GM10248 (cell line): ENCODE measurements at regions not wholly inside any gene's neighbourhood (a gene's known extent, or its start where the extent isn't known, plus 50 kb on each side); places are given as distances from the start of the nearest gene placed in this dataset.

Experiments used
- CTCF ChIA-PET: fragments of 300-600 bp; sonication (Branson Sonifier 250); formaldehyde crosslinking; extraction: SDS; loops from one replicate; lab custom pipeline; 2021; ENCODE audit warnings: antibody characterized with exemption; lab: Yijun Ruan, JAX
- POLR2A ChIA-PET: fragments of 350-650 bp; sonication (Branson Sonifier 250); formaldehyde crosslinking; extraction: SDS; loops from one replicate; lab custom pipeline; 2020; ENCODE audit warnings: antibody characterized with exemption; lab: Yijun Ruan, JAX
- DNase-seq: peaks from one replicate; pipeline ENCODE4 v3.0.0; 2012; ENCODE audit errors: extremely low spot score
- CTCF ChIP-seq: IDR thresholded peaks from 2 replicates; pipeline ENCODE4 v1.5.1; 2012; ENCODE audit warnings: mild to moderate bottlenecking, low read depth; ENCODE audit errors: extremely low read depth, missing control alignments, control extremely low read depth

GRCh38 chr1:2927393-2928360 lies 93.6 kb upstream of the ACTRT2 start:
- DNase-seq = no peak
- POLR2A ChIA-PET = no interaction called here
- CTCF ChIA-PET = no interaction called here
- no peak for TF ChIP-seq CTCF

- POLR2A ChIA-PET = no interaction called here
- CTCF ChIA-PET = no interaction called here
- no peak for DNase-seq
- TF ChIP-seq CTCF = no peak
Measured at GRCh38 chr1:2928366-2929325, 92.6 kb upstream of the ACTRT2 start.

GRCh38 chr1:2929335-2929734 lies 91.9 kb upstream of the ACTRT2 start:
- no peak for DNase-seq
- TF ChIP-seq CTCF = no peak
- ChIA-PET POLR2A (no interaction called here), CTCF (no interaction called here)

- POLR2A ChIA-PET = no interaction called here
- no peak for DNase-seq
- CTCF ChIA-PET = no interaction called here
- TF ChIP-seq CTCF = no peak
Measured at GRCh38 chr1:2930016-2930815, 91.1 kb upstream of the ACTRT2 start.

GRCh38 chr1:2930913-2931723 lies 90.1 kb upstream of the ACTRT2 start:
- ChIA-PET CTCF (no interaction called here), POLR2A (no interaction called here)
- DNase-seq = no peak
- no peak for TF ChIP-seq CTCF
